GM12875 (cell line): ENCODE measurements at regions not wholly inside any gene's neighbourhood (a gene's known extent, or its start where the extent isn't known, plus 50 kb on each side); places are given as distances from the start of the nearest gene placed in this dataset.

Experiments used
- H3K4me3 ChIP-seq: one replicate; pipeline ENCODE4 v1.5.1; 2011; ENCODE audit warnings: low read depth, low read length, control low read depth
- TF ChIP-seq, protein P1 (sequence below): IDR thresholded peaks from 2 replicates; pipeline ENCODE4 v1.5.1; 2011; ENCODE audit warnings: low read depth, mild to moderate bottlenecking, control low read depth, inconsistent platforms, low read length, moderate library complexity, borderline replicate concordance; ENCODE audit not compliant: insufficient read depth

DNA sequence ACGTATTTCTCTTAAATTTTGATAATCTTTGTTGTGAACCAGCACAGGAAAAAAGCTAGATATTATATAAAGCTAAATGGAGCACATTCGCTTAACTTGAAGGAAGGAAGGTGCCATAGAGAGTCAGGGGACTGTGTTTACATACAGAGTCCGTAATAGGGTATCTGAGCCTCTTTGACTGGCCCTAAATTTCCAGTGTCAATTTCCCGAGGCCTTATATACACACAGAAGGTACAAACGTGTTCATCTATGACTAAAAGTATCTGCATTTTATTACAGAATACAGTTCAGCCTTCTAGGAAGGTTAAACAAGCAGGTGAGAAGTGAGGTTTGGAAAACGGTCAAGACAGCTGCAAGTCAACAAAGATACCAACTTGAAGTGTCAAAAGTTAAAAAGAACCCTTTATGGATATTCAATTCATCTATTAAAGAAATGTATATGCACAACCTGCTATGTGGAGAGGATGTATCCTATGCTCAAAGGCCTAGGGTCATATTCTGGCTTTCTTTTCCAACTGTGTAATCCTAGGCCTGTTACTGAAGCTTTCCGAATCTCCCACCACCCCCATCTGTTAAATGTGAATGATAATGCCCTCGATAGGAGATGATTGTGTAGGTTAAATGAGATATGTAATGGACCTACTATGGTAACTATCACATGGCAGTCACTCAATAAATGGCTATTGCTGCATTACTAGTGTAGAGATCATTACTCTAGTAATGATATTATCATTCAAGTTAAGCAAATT, 263.7 kb upstream of the MAF start:
- H3K4me3 ChIP-seq: no peak overlapping the region
- TF ChIP-seq, protein P1, sequence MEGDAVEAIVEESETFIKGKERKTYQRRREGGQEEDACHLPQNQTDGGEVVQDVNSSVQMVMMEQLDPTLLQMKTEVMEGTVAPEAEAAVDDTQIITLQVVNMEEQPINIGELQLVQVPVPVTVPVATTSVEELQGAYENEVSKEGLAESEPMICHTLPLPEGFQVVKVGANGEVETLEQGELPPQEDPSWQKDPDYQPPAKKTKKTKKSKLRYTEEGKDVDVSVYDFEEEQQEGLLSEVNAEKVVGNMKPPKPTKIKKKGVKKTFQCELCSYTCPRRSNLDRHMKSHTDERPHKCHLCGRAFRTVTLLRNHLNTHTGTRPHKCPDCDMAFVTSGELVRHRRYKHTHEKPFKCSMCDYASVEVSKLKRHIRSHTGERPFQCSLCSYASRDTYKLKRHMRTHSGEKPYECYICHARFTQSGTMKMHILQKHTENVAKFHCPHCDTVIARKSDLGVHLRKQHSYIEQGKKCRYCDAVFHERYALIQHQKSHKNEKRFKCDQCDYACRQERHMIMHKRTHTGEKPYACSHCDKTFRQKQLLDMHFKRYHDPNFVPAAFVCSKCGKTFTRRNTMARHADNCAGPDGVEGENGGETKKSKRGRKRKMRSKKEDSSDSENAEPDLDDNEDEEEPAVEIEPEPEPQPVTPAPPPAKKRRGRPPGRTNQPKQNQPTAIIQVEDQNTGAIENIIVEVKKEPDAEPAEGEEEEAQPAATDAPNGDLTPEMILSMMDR: no peak

DNA sequence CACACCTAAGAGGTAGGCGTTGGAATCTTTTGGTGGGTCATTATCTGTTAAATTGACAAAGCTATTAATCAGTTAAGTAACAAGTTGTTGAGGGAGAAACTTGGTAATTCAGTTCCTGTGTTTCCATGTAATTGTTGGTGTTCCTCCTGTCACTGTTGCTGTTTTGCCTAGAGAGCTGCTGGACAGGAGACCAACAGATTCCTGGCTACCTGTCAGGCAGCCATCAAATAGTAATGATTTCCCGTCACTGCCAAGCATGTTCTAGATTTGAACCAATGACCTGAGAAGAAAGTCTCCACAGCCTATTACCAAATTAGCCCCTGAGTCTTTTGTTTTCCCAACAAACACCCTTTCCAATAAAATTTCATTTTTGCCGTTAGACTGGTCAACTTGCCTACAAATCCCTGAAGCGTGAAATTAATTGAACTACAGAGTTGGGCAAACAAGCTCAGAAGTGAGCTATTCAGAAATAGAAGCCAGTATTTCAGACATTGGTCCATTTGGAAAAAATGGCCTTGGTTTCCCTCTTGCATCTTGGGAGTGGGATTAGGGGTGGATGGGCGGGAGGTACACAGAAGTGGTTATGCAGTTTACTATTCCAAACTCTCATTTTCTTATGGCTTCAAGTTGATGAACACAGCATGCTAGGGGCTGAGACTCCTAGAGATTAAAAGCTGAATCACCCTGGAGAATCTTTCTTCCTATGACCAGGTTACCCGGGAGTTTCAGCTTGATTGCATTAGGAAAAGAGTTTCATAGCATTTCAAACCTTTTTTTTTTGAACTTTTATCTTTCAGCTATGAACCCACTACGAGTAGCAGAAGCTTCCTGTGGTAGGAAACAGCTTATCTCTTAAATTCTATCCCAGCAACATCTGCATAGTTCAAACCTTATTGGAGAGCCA, 262.8 kb upstream of the MAF start:
- TF ChIP-seq, protein P1: no peak
- H3K4me3 ChIP-seq: no peak overlapping the region

DNA sequence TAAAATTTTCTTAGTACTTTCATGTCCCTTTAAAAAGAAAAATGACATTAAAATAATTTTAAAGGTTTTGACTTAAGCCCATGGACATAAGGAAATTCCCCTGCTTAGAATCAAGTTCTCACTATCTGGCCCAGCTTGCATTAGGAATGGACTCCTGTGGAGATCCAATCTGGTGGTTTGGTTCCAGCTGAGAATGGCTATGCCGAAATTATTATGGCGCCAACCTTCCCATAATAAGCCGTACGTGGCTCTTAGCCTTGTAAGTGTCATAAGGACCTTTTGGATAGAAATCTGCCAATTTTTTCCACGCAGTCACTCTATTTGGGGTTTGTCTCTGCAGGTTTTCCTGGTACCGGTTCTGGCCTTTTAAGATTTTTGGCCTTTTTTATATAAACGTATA, 262.1 kb upstream of the MAF start:
- TF ChIP-seq, protein P1: no peak
- no peak overlapping the region for H3K4me3 ChIP-seq

DNA sequence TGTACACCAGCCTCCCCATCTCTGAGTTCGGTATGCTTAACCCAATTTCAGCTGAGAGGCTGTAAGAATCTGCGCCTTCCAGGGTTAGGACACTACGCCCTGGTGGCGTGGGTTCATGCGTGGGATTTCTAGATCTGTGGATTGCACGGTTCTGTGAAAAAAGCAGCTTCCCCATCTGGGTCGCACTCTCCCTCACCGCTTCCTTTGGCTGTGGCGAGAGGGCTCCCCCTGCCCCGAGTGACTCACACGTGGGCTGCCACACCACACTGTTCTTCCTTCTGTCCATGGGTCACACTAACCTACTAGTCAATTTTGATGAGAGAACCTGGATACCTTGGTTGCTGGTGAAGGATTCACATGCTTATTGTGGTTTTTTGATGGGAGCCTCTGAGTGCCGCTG, 256.0 kb upstream of the MAF start:
- TF ChIP-seq, protein P1: no peak
- no peak overlapping the region for H3K4me3 ChIP-seq

DNA sequence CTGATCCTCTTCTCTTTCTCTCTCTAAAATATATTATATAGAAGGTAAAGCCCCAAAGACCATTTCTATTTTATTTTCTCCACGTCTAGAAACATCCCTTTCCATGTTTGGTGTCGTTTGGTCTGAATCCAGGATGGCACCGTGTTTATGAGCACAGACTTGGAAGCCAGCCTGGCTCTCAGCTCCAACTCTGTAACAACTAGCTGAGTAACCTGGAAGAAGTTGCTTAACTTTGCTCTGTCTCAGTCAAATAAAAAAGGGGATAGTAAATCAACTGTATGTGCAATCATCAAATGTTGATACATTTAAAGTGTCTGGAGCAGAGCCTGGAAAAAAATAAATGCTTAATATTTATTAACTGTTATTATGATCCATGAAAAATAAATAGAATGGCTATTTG, 249.8 kb upstream of the MAF start:
- no peak overlapping the region for H3K4me3 ChIP-seq
- TF ChIP-seq, protein P1: no peak

DNA sequence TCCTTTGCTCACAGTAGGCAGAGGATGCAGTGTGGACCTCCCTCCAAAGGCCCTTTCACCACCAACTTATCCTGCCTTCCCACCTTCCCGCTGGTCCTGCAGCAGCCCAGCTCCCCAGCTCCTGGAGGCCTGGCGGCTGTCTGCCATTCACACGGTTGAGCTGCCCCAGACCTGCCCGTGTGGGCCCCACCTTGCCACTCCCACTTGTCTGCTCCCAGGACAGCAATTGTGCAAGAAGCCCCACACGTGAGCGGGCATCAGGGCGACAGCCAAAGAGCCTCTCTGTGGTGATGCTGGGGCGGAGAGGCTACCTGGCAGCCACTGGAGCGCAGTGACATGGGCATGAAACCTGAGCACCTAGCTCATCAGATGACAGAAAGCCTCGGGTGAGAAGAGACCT, 248.6 kb upstream of the MAF start:
- TF ChIP-seq, protein P1: no peak
- no peak overlapping the region for H3K4me3 ChIP-seq
